Ishikawa (cell line): ENCODE measurements at regions not wholly inside any gene's neighbourhood (a gene's known extent, or its start where the extent isn't known, plus 50 kb on each side); places are given as distances from the start of the nearest gene placed in this dataset.

Experiments
- CEBPB ChIP-seq: IDR thresholded peaks from 2 replicates; pipeline ENCODE4 v1.6.1; 2012
- CREB1 ChIP-seq: IDR thresholded peaks from 2 replicates; pipeline ENCODE4 v1.6.1; 2012; ENCODE audit warnings: low read depth
- EGR1 ChIP-seq: IDR thresholded peaks from 2 replicates; pipeline ENCODE4 v1.6.1; 2012
- EP300 ChIP-seq: IDR thresholded peaks from 2 replicates; pipeline ENCODE4 v1.6.1; 2012; ENCODE audit warnings: borderline replicate concordance
- FOXM1 ChIP-seq: IDR thresholded peaks from 2 replicates; pipeline ENCODE4 v1.6.1; 2012; ENCODE audit warnings: low read depth, borderline replicate concordance
- NFIC ChIP-seq: IDR thresholded peaks from 2 replicates; pipeline ENCODE4 v1.6.1; 2012
- RAD21 ChIP-seq: IDR thresholded peaks from 2 replicates; pipeline ENCODE4 v1.6.1; 2012; ENCODE audit warnings: low read depth
- TAF1 ChIP-seq: IDR thresholded peaks from 2 replicates; pipeline ENCODE4 v1.6.1; 2012; ENCODE audit warnings: low read depth, mild to moderate bottlenecking
- TCF12 ChIP-seq: IDR thresholded peaks from 2 replicates; pipeline ENCODE4 v1.6.1; 2012; ENCODE audit warnings: low read depth
- TEAD4 ChIP-seq: IDR thresholded peaks from 2 replicates; pipeline ENCODE4 v1.6.1; 2012
- YY1 ChIP-seq: IDR thresholded peaks from 2 replicates; pipeline ENCODE4 v1.6.1; 2012; ENCODE audit warnings: low read depth
- ZBTB7A ChIP-seq: IDR thresholded peaks from 2 replicates; pipeline ENCODE4 v1.6.1; 2012; ENCODE audit warnings: low read depth
- TF ChIP-seq, protein P1 (sequence below): IDR thresholded peaks from 2 replicates; pipeline ENCODE4 v1.6.1; 2012
- TF ChIP-seq, protein P2 (sequence below): IDR thresholded peaks from 2 replicates; pipeline ENCODE4 v1.6.1; 2012; ENCODE audit warnings: low read depth, mild to moderate bottlenecking
- TF ChIP-seq, protein P3 (sequence below): IDR thresholded peaks from 2 replicates; pipeline ENCODE4 v1.6.1; 2012

GRCh38 chr5:167999182-167999581 lies 292.3 kb upstream of the WWC1 start:
- TF ChIP-seq EGR1 (no peak), CEBPB (no peak), EP300 (no peak), FOXM1 (no peak), YY1 (no peak), RAD21 (no peak), TCF12 (no peak), ZBTB7A (no peak)
- TF ChIP-seq, protein P1, sequence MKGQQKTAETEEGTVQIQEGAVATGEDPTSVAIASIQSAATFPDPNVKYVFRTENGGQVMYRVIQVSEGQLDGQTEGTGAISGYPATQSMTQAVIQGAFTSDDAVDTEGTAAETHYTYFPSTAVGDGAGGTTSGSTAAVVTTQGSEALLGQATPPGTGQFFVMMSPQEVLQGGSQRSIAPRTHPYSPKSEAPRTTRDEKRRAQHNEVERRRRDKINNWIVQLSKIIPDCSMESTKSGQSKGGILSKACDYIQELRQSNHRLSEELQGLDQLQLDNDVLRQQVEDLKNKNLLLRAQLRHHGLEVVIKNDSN, result no peak
- TF ChIP-seq, protein P2, sequence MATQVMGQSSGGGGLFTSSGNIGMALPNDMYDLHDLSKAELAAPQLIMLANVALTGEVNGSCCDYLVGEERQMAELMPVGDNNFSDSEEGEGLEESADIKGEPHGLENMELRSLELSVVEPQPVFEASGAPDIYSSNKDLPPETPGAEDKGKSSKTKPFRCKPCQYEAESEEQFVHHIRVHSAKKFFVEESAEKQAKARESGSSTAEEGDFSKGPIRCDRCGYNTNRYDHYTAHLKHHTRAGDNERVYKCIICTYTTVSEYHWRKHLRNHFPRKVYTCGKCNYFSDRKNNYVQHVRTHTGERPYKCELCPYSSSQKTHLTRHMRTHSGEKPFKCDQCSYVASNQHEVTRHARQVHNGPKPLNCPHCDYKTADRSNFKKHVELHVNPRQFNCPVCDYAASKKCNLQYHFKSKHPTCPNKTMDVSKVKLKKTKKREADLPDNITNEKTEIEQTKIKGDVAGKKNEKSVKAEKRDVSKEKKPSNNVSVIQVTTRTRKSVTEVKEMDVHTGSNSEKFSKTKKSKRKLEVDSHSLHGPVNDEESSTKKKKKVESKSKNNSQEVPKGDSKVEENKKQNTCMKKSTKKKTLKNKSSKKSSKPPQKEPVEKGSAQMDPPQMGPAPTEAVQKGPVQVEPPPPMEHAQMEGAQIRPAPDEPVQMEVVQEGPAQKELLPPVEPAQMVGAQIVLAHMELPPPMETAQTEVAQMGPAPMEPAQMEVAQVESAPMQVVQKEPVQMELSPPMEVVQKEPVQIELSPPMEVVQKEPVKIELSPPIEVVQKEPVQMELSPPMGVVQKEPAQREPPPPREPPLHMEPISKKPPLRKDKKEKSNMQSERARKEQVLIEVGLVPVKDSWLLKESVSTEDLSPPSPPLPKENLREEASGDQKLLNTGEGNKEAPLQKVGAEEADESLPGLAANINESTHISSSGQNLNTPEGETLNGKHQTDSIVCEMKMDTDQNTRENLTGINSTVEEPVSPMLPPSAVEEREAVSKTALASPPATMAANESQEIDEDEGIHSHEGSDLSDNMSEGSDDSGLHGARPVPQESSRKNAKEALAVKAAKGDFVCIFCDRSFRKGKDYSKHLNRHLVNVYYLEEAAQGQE, result no peak

DNA sequence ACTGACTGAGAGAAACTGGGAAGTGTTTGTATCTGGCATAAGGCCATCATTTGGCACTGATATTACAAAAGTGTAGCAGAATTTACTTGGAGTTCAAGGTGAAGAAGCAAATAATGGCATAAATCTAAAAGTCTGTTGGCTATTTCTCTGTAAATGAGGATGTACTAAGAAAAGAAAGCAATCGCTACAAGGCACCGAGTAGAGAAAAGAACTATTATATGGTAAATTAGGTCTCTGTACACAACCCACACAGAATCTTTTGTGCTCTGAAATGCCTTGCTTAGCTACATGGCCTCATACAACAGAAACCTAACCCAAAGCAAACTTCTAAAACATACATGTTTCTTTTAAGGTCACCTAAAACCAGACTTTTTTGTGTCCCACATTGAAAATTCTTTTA lies 290.1 kb upstream of the WWC1 start:
- TF ChIP-seq CREB1, result no peak
- TF ChIP-seq CEBPB, result no peak
- no peak for TF ChIP-seq EP300
- TF ChIP-seq TAF1, result no peak
- TF ChIP-seq, protein P3, sequence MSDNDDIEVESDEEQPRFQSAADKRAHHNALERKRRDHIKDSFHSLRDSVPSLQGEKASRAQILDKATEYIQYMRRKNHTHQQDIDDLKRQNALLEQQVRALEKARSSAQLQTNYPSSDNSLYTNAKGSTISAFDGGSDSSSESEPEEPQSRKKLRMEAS, result no peak
- TF ChIP-seq ZBTB7A, result no peak
- no peak for TF ChIP-seq FOXM1
- TF ChIP-seq, protein P2, result no peak
- TF ChIP-seq TEAD4, result no peak
- TF ChIP-seq EGR1, result no peak
- TF ChIP-seq TCF12, result no peak
- TF ChIP-seq, protein P1, result no peak
- no peak for TF ChIP-seq YY1

GRCh38 chr5:168002116-168002515 lies 289.3 kb upstream of the WWC1 start:
- TF ChIP-seq YY1, result no peak
- TF ChIP-seq EGR1, result no peak

- TF ChIP-seq EP300 (no peak), YY1 (no peak), FOXM1 (no peak), TAF1 (no peak), NFIC (no peak)
These were observed 286.4 kb upstream of the WWC1 start for GRCh38 chr5:168005093-168005492.

GRCh38 chr5:168005936-168006335 lies 285.5 kb upstream of the WWC1 start:
- no peak for TF ChIP-seq EGR1
- no peak for TF ChIP-seq TEAD4
- no peak for TF ChIP-seq RAD21
- TF ChIP-seq CREB1, result no peak
- TF ChIP-seq, protein P1, result no peak
- TF ChIP-seq CEBPB, result no peak
- TF ChIP-seq ZBTB7A, result no peak

GRCh38 chr5:168006456-168007130 lies 284.9 kb upstream of the WWC1 start:
- TF ChIP-seq FOXM1, result no peak
- TF ChIP-seq, protein P2, result no peak
- no peak for TF ChIP-seq TAF1
- TF ChIP-seq RAD21, result no peak
- TF ChIP-seq, protein P3, result no peak
- no peak for TF ChIP-seq EP300
- TF ChIP-seq TCF12, result no peak
- TF ChIP-seq ZBTB7A, result no peak
- TF ChIP-seq CEBPB, result no peak
- no peak for TF ChIP-seq TEAD4
- no peak for TF ChIP-seq EGR1
- TF ChIP-seq, protein P1, result no peak
- TF ChIP-seq NFIC, result no peak
- no peak for TF ChIP-seq YY1
- TF ChIP-seq CREB1, result no peak
